GM12878 (cell line): ENCODE measurements at regions not wholly inside any gene's neighbourhood (a gene's known extent, or its start where the extent isn't known, plus 50 kb on each side); places are given as distances from the start of the nearest gene placed in this dataset.

ENCODE experiments used
- CBX5 ChIP-seq: sonication (generic); IDR thresholded peaks from 2 replicates; pipeline ENCODE4 v1.6.1; 2016; ENCODE audit warnings: low read depth, moderate library complexity, mild to moderate bottlenecking, inconsistent platforms
- CHD2 ChIP-seq: IDR thresholded peaks from 2 replicates; pipeline ENCODE4 v1.6.1; 2011; ENCODE audit warnings: low read depth, low read length, improper control_type of control experiment, borderline replicate concordance
- ESRRA ChIP-seq: IDR thresholded peaks from 2 replicates; pipeline ENCODE4 v1.6.1; 2012; ENCODE audit warnings: mild to moderate bottlenecking, low read length, improper control_type of control experiment
- SREBF2 ChIP-seq: IDR thresholded peaks from 2 replicates; pipeline ENCODE4 v1.6.1; 2012; ENCODE audit warnings: mild to moderate bottlenecking, low read length
- ZSCAN29 ChIP-seq: fragments of 450-650 bp; IDR thresholded peaks from 2 replicates; pipeline ENCODE4 v1.6.1; 2017; ENCODE audit warnings: mild to moderate bottlenecking, moderate library complexity

GRCh38 chr15:54839379-54839778, 357.4 kb downstream of the RSL24D1 start:
- no peak for TF ChIP-seq CBX5
- no peak for TF ChIP-seq ZSCAN29
- TF ChIP-seq SREBF2 = no peak
- no peak for TF ChIP-seq ESRRA
- TF ChIP-seq CHD2 = no peak
